GM12878 (cell line): ENCODE measurements at regions not wholly inside any gene's neighbourhood (a gene's known extent, or its start where the extent isn't known, plus 50 kb on each side); places are given as distances from the start of the nearest gene placed in this dataset.

Source experiments
- ATAC-seq: fragments of 200-7000 bp; cut with Tn5 transposase; 3 replicates; pipeline ENCODE4 v1.9.1; 2020; ENCODE audit warnings: mild to moderate bottlenecking, moderate library complexity
- BruUV-seq: library from RNA; stranded (reverse); fragments of 400-500 nt; replicated peaks from 2 replicates; lab custom pipeline; 2021; lab: Mats Ljungman, UMichigan
- CTCF ChIA-PET: fragments of 300-600 bp; sonication (Branson Sonifier 250); formaldehyde crosslinking; extraction: SDS; loops from one replicate; lab custom pipeline; 2021; ENCODE audit warnings: inconsistent platforms; lab: Yijun Ruan, JAX
- POLR2A ChIA-PET: fragments of 350-600 bp; formaldehyde crosslinking; extraction: SDS; loops from one replicate; lab custom pipeline; 2021; ENCODE audit warnings: inconsistent platforms; lab: Charles Lee
- RAD21 ChIA-PET: fragments of 300-600 bp; sonication (Branson Sonifier 250); formaldehyde crosslinking; loops from one replicate; lab custom pipeline; 2023; ENCODE audit warnings: antibody characterized with exemption; ENCODE audit not compliant: unreplicated experiment; lab: Charles Lee
- SMC1A ChIA-PET: fragments of 300-600 bp; sonication (Branson Sonifier 250); formaldehyde crosslinking; loops from one replicate; lab custom pipeline; 2023; ENCODE audit not compliant: unreplicated experiment, uncharacterized antibody; lab: Charles Lee
- DNase-seq: peaks from one replicate; pipeline ENCODE4 v3.0.0-alpha.2; 2011; ENCODE audit warnings: low read depth, low spot score
- FAIRE-seq: peaks from 3 replicates; lab custom pipeline; 2011; peaks lifted over from hg19 to GRCh38; lab: Jason Lieb, UNC
- H2AFZ ChIP-seq: 2 replicates; pipeline ENCODE4 v1.6.0; 2011; ENCODE audit warnings: low read depth, low read length, control low read depth; ENCODE audit not compliant: control insufficient read depth
- H3K27ac ChIP-seq: 2 replicates; pipeline ENCODE4 v1.5.1; 2011; ENCODE audit warnings: control low read depth; ENCODE audit not compliant: control insufficient read depth, insufficient read depth
- H3K27me3 ChIP-seq, 2 experiments: replicated peaks in 1 of 2; 2 replicates each; pipeline versions ENCODE4 v1.6.0 to v1.6.1; 2011; ENCODE audit warnings: low read length in 1 of 2; ENCODE audit not compliant: control insufficient read depth in 2 of 2, insufficient read depth in 2 of 2
- H3K36me3 ChIP-seq, 2 experiments: 2 replicates each; pipeline ENCODE4 v1.5.1; 2011; ENCODE audit warnings: low read length in 1 of 2; ENCODE audit not compliant: control insufficient read depth in 2 of 2, insufficient read depth in 2 of 2
- H3K4me1 ChIP-seq: 2 replicates; pipeline ENCODE4 v1.6.1; 2011; ENCODE audit warnings: mild to moderate bottlenecking, low read length, moderate library complexity, mixed read lengths; ENCODE audit not compliant: control insufficient read depth, insufficient read depth
- H3K4me2 ChIP-seq: 2 replicates; pipeline ENCODE4 v1.6.0; 2011; ENCODE audit warnings: control low read depth; ENCODE audit not compliant: control insufficient read depth, insufficient read depth
- H3K4me3 ChIP-seq: fragments of 200-600 bp; sonication (generic); 2 replicates; pipeline ENCODE4 v1.5.1; 2016
- H3K79me2 ChIP-seq: 2 replicates; pipeline ENCODE4 v1.6.0; 2011; ENCODE audit warnings: low read length; ENCODE audit not compliant: control insufficient read depth, insufficient read depth
- H3K9ac ChIP-seq: 2 replicates; pipeline ENCODE4 v1.8.0; 2011; ENCODE audit warnings: low read length, control low read depth, mixed read lengths; ENCODE audit not compliant: control insufficient read depth, insufficient read depth
- H3K9me3 ChIP-seq: replicated peaks from 3 replicates; pipeline ENCODE4 v1.5.1; 2011; ENCODE audit warnings: mild to moderate bottlenecking, low read length; ENCODE audit not compliant: control insufficient read depth, insufficient read depth
- H4K20me1 ChIP-seq: 2 replicates; pipeline ENCODE4 v1.6.0; 2011; ENCODE audit not compliant: control insufficient read depth, insufficient read depth
- CEBPB ChIP-seq, 2 experiments: fragments of 150-350 bp in 1 of 2; IDR thresholded peaks; 2 replicates each; pipeline ENCODE4 v1.6.1; 2012 to 2014; ENCODE audit warnings: low read depth in 2 of 2, low read length in 2 of 2, borderline replicate concordance in 1 of 2, inconsistent platforms in 1 of 2
- CHD4 ChIP-seq: fragments of 200-600 bp; sonication (generic); IDR thresholded peaks from 2 replicates; pipeline ENCODE4 v1.6.1; 2016; ENCODE audit warnings: mild to moderate bottlenecking
- CREM ChIP-seq: IDR thresholded peaks from 2 replicates; pipeline ENCODE4 v1.6.1; 2014; ENCODE audit warnings: antibody characterized with exemption, low read depth
- DPF2 ChIP-seq: fragments of 450-650 bp; IDR thresholded peaks from 2 replicates; pipeline ENCODE4 v1.6.1; 2017; ENCODE audit warnings: mild to moderate bottlenecking
- EZH2 ChIP-seq: IDR thresholded peaks from 2 replicates; pipeline ENCODE4 v1.6.1; 2012; ENCODE audit warnings: low read depth, mild to moderate bottlenecking, control low read depth, inconsistent platforms, low read length, borderline replicate concordance; ENCODE audit not compliant: control insufficient read depth
- GATAD2B ChIP-seq: fragments of 450-650 bp; conservative IDR thresholded peaks from 2 replicates; pipeline ENCODE4 v1.6.1; 2017; ENCODE audit warnings: low read depth, mild to moderate bottlenecking, moderate library complexity
- NFYA ChIP-seq: IDR thresholded peaks from 2 replicates; pipeline ENCODE4 v1.6.1; 2011; ENCODE audit warnings: low read depth, mild to moderate bottlenecking, low read length, improper control_type of control experiment, borderline replicate concordance
- NR2C1 ChIP-seq: fragments of 450-650 bp; IDR thresholded peaks from 2 replicates; pipeline ENCODE4 v1.6.1; 2017; ENCODE audit warnings: antibody characterized with exemption, mild to moderate bottlenecking, moderate library complexity
- RCOR1 ChIP-seq: conservative IDR thresholded peaks from 2 replicates; pipeline ENCODE4 v1.6.1; 2012; ENCODE audit warnings: low read depth, low read length, improper control_type of control experiment
- SIX5 ChIP-seq: IDR thresholded peaks from 2 replicates; pipeline ENCODE4 v1.6.1; 2011; ENCODE audit warnings: mild to moderate bottlenecking, low read depth, low read length, moderate library complexity; ENCODE audit not compliant: severe bottlenecking
- SPI1 ChIP-seq: IDR thresholded peaks from 2 replicates; pipeline ENCODE4 v1.6.1; 2011; ENCODE audit warnings: low read depth, mild to moderate bottlenecking, low read length, moderate library complexity, borderline replicate concordance; ENCODE audit not compliant: insufficient read depth
- TCF12 ChIP-seq: IDR thresholded peaks from 2 replicates; pipeline ENCODE4 v1.6.1; 2011; ENCODE audit warnings: low read depth, mild to moderate bottlenecking, low read length
- WGBS: methylation state at CpG from one replicate; pipeline ENCODE4 v1.1.6; 2016; ENCODE audit warnings: low lambda C conversion rate; ENCODE audit not compliant: insufficient replicate concordance, insufficient coverage; ENCODE audit errors: missing lambda C conversion rate; 5-methylcytosine and 5-hydroxymethylcytosine counted together
- in situ Hi-C: fragments of 300-500 bp; cut with MboI; formaldehyde crosslinking; loops from 9 replicates; pipeline ENCODE4 v1.14.3; 2018; ENCODE audit warnings: mixed read lengths
- intact Hi-C: fragments of 100-400 bp; cut with micrococcal nuclease; formaldehyde crosslinking; loops from one replicate; pipeline ENCODE4 v1.14.2; 2022; ENCODE audit not compliant: unreplicated experiment
- TF ChIP-seq, protein P1 (sequence below): IDR thresholded peaks from 2 replicates; pipeline ENCODE4 v1.6.1; 2012; ENCODE audit warnings: low read depth, low read length, improper control_type of control experiment
- TF ChIP-seq, protein P2 (sequence below): IDR thresholded peaks from 2 replicates; pipeline ENCODE4 v1.6.1; 2011; ENCODE audit warnings: borderline replicate concordance, low read depth, mild to moderate bottlenecking, moderate library complexity, mixed read lengths, low read length; ENCODE audit not compliant: insufficient read depth; ENCODE audit errors: extremely low read length

DNA sequence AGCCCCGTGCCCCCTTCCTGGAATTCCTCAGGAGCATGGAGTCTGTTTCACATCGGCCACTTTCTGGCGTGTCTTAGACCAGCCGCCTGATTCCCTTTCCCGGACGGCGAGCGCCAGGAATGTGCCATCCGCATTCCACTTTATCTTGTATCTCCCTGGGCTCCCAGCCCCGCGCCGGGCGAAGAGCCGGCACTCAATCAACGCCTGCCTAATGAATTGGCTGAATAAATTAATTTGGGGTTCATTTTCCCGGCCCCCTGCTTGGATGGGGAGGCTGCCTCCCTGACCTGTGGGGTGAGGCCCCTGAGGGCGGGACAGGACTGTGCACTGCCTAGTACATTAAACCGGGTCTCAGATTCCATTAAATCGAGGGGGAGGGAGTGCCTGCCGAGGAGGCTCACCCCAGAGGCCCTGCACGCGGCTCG lies 282.3 kb upstream of the TNRC6C start:
- in situ Hi-C loops = no loop called here
- Histone ChIP-seq H3K36me3 (no peaks in the 10 kb centered on the region), H2AFZ (no peak overlapping the region), H3K4me3 (no peak overlapping the region), H3K27ac (no peak overlapping the region), H3K79me2 (no peaks in the 10 kb centered on the region), H3K27me3 (no peaks in the 10 kb centered on the region), H4K20me1 (no peaks in the 10 kb centered on the region), H3K4me1 (no peaks in the 10 kb centered on the region), H3K9me3 (no peaks in the 10 kb centered on the region), H3K9ac (no peak overlapping the region), H3K4me2 (no peak overlapping the region)
- TF ChIP-seq SPI1 (no peak), NFYA (no peak), DPF2 (no peak), CEBPB (IDR thresholded peaks at IDR 0.05; ENCODE audit: borderline replicate concordance in 1 of 2, low read depth in 2 of 2, low read length in 2 of 2) (no peak), GATAD2B (no peak), CREM (no peak), RCOR1 (no peak), EZH2 (no peak), SIX5 (no peak), TCF12 (no peak), NR2C1 (no peak), CHD4 (no peak)
- TF ChIP-seq, protein P1, sequence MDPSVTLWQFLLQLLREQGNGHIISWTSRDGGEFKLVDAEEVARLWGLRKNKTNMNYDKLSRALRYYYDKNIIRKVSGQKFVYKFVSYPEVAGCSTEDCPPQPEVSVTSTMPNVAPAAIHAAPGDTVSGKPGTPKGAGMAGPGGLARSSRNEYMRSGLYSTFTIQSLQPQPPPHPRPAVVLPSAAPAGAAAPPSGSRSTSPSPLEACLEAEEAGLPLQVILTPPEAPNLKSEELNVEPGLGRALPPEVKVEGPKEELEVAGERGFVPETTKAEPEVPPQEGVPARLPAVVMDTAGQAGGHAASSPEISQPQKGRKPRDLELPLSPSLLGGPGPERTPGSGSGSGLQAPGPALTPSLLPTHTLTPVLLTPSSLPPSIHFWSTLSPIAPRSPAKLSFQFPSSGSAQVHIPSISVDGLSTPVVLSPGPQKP = no peak
- TF ChIP-seq, protein P2, sequence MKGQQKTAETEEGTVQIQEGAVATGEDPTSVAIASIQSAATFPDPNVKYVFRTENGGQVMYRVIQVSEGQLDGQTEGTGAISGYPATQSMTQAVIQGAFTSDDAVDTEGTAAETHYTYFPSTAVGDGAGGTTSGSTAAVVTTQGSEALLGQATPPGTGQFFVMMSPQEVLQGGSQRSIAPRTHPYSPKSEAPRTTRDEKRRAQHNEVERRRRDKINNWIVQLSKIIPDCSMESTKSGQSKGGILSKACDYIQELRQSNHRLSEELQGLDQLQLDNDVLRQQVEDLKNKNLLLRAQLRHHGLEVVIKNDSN = no peak
- intact Hi-C loops = no loop called here
- SMC1A ChIA-PET = no interaction called here
- RAD21 ChIA-PET = no interaction called here
- no TSS peak for BruUV-seq
- 55% methylated on average over 23 of the region's 23 CpGs for WGBS
- ATAC-seq (no peak), DNase-seq (no peak), FAIRE-seq (no peak)
- CTCF ChIA-PET = no interaction called here
- POLR2A ChIA-PET = no interaction called here
